Osteoblast (primary cell): ENCODE measurements at regions not wholly inside any gene's neighbourhood (a gene's known extent, or its start where the extent isn't known, plus 50 kb on each side); places are given as distances from the start of the nearest gene placed in this dataset.

Experiments
- DNase-seq: peaks from one replicate; pipeline ENCODE4 v3.0.0; 2011; ENCODE audit warnings: low spot score, mixed read lengths; ENCODE audit not compliant: insufficient read length; ENCODE audit errors: missing footprints
- H2AFZ ChIP-seq: 2 replicates; pipeline ENCODE4 v1.6.0; 2011; ENCODE audit warnings: mild to moderate bottlenecking, low read length
- H3K27ac ChIP-seq: 2 replicates; pipeline ENCODE4 v1.5.1; 2011; ENCODE audit warnings: mild to moderate bottlenecking, low read depth, low read length, moderate library complexity
- H3K27me3 ChIP-seq: 2 replicates; pipeline ENCODE4 v1.6.0; 2012; ENCODE audit warnings: mild to moderate bottlenecking, control low read depth, inconsistent platforms, low read length, moderate library complexity; ENCODE audit not compliant: insufficient read depth
- H3K36me3 ChIP-seq: 2 replicates; pipeline ENCODE4 v1.5.1; 2011; ENCODE audit warnings: mild to moderate bottlenecking, low read length, control low read depth, moderate library complexity; ENCODE audit not compliant: insufficient read depth
- H3K4me1 ChIP-seq: 2 replicates; pipeline ENCODE4 v1.5.1; 2011; ENCODE audit warnings: mild to moderate bottlenecking, low read length, control low read depth, moderate library complexity; ENCODE audit not compliant: insufficient read depth
- H3K4me2 ChIP-seq: 2 replicates; pipeline ENCODE4 v1.6.0; 2011; ENCODE audit warnings: mild to moderate bottlenecking, low read length; ENCODE audit not compliant: insufficient read depth
- H3K4me3 ChIP-seq: fragments of 200-600 bp; sonication (generic); 3 replicates; pipeline ENCODE4 v1.5.1; 2012; ENCODE audit warnings: mild to moderate bottlenecking, low read length, inconsistent platforms; ENCODE audit not compliant: insufficient read depth
- H3K79me2 ChIP-seq: 2 replicates; pipeline ENCODE4 v1.6.0; 2012; ENCODE audit warnings: mild to moderate bottlenecking, low read length, control low read depth, inconsistent platforms; ENCODE audit not compliant: insufficient read depth
- H3K9me3 ChIP-seq: 2 replicates; pipeline ENCODE4 v1.5.1; 2011; ENCODE audit warnings: low read depth, low read length, control low read depth
- H4K20me1 ChIP-seq: 2 replicates; pipeline ENCODE4 v1.6.0; 2012; ENCODE audit warnings: mild to moderate bottlenecking, low read length, control low read depth; ENCODE audit not compliant: insufficient read depth
- TF ChIP-seq, protein P1 (sequence below): IDR thresholded peaks from 2 replicates; pipeline ENCODE4 v1.5.1; 2011; ENCODE audit warnings: mild to moderate bottlenecking, low read depth, low read length, moderate library complexity; ENCODE audit errors: extremely low read depth

- Histone ChIP-seq H3K36me3 (no peaks in the 10 kb centered on the region), H4K20me1 (no peaks in the 10 kb centered on the region), H3K4me1 (no peaks in the 10 kb centered on the region), H3K79me2 (no peaks in the 10 kb centered on the region), H3K27me3 (no peaks in the 10 kb centered on the region), H3K4me3 (no peak overlapping the region), H3K27ac (no peak overlapping the region), H3K9me3 (no peaks in the 10 kb centered on the region), H3K4me2 (no peak overlapping the region), H2AFZ (no peak overlapping the region)
- TF ChIP-seq, protein P1, sequence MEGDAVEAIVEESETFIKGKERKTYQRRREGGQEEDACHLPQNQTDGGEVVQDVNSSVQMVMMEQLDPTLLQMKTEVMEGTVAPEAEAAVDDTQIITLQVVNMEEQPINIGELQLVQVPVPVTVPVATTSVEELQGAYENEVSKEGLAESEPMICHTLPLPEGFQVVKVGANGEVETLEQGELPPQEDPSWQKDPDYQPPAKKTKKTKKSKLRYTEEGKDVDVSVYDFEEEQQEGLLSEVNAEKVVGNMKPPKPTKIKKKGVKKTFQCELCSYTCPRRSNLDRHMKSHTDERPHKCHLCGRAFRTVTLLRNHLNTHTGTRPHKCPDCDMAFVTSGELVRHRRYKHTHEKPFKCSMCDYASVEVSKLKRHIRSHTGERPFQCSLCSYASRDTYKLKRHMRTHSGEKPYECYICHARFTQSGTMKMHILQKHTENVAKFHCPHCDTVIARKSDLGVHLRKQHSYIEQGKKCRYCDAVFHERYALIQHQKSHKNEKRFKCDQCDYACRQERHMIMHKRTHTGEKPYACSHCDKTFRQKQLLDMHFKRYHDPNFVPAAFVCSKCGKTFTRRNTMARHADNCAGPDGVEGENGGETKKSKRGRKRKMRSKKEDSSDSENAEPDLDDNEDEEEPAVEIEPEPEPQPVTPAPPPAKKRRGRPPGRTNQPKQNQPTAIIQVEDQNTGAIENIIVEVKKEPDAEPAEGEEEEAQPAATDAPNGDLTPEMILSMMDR: no peak
- no peak for DNase-seq
Observed at GRCh38 chrX:84709987-84710386, 207.7 kb upstream of the HDX start.

DNA sequence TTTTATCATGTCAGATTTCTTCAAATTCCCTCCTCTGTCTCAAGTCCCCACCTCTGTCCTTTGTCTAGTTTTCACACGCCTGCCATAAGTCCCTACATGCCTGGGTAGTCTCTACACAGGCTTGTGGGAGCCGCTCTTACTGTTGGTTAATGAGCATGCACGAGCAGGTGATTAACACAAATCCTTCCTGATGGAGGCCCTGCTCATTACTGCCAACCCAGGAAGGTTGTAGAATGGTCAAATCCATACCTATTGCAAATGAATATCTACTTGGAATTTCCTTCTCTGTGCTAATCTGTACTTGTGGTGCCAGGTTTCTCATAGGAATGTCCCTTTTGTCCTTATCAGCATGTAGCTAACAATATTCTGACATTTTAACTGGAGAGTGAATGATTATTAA, 208.4 kb upstream of the HDX start:
- Histone ChIP-seq H3K36me3 (no peaks in the 10 kb centered on the region), H3K4me3 (no peak overlapping the region), H3K27ac (no peak overlapping the region), H3K27me3 (no peaks in the 10 kb centered on the region), H2AFZ (no peak overlapping the region), H4K20me1 (no peaks in the 10 kb centered on the region), H3K4me2 (no peak overlapping the region), H3K9me3 (no peaks in the 10 kb centered on the region), H3K79me2 (no peaks in the 10 kb centered on the region), H3K4me1 (no peaks in the 10 kb centered on the region)
- no peak for DNase-seq
- TF ChIP-seq, protein P1: no peak

DNA sequence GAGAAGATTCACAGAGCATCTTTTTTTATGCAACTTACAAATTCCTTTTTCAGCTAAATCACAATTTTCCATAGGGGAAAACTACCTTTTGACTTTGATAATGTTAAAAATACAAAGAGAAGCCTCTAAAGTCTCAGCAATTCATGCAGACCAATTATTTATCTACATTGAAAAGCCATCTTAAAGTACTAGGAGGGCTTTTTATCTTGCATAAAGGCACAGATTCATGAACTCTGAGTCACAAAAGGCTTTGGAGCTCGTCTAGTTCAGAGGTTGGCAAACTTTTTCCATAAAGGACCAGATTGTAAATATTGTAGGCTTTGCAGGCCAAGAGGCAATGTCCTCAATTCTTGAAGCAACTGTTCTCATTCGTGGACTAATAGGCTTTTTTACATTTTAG, 210.4 kb upstream of the HDX start:
- Histone ChIP-seq H3K79me2 (no peaks in the 10 kb centered on the region), H3K9me3 (no peaks in the 10 kb centered on the region), H3K27ac (no peak overlapping the region), H3K4me2 (no peak overlapping the region), H2AFZ (no peak overlapping the region), H3K27me3 (no peaks in the 10 kb centered on the region), H3K4me1 (no peaks in the 10 kb centered on the region), H3K4me3 (no peak overlapping the region), H3K36me3 (no peaks in the 10 kb centered on the region), H4K20me1 (no peaks in the 10 kb centered on the region)
- DNase-seq: no peak
- TF ChIP-seq, protein P1: no peak

GRCh38 chrX:84715315-84715714, 213.1 kb upstream of the HDX start:
- Histone ChIP-seq H3K36me3 (no peaks in the 10 kb centered on the region), H2AFZ (no peak overlapping the region), H3K4me2 (no peak overlapping the region), H3K9me3 (no peaks in the 10 kb centered on the region), H3K4me1 (no peaks in the 10 kb centered on the region), H3K79me2 (no peaks in the 10 kb centered on the region), H3K4me3 (no peak overlapping the region), H4K20me1 (no peaks in the 10 kb centered on the region), H3K27me3 (no peaks in the 10 kb centered on the region), H3K27ac (no peak overlapping the region)
- no peak for DNase-seq
- TF ChIP-seq, protein P1: no peak
